ENCODE measurements at regions not wholly inside any gene's neighbourhood (a gene's known extent, or its start where the extent isn't known, plus 50 kb on each side); places are given as distances from the start of the nearest gene placed in this dataset.
A peak's percentile ranks its signal among the peaks of the same experiment; 100 is the strongest.
"Not testable (repeated sequence)": the region's sequence is repeated elsewhere in the genome, so short reads cannot be mapped to it uniquely, and the experiment has no call there.

- not testable (repeated sequence) for DNase-seq (ENCODE audit: low spot score)
These were observed 97.3 kb upstream of the GALNT15 start for GRCh38 chr3:16077146-16077545.

GRCh38 chr3:16077681-16078080, 96.8 kb upstream of the GALNT15 start:
- DNase-seq (ENCODE audit: low spot score) = not testable (repeated sequence)

DNA sequence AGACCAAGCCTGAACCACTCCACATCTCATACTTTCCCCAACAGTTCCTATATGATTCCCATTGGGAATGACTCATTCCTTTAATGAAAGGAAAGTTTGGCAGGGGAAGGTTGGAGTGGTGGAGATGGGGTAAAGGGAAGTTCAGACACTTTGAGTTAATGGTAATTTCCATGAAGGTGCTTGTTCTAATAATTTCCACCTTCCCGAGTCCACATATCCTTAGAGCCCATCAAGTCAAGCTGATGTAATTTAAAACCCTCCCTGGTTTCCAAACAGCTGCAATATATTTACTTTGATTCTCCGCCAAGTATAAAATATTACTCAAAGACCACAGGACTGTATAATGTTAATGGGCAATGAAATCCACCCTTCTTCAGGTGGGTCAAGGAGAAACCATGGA, 95.0 kb upstream of the GALNT15 start:
- no peak for DNase-seq (ENCODE audit: low spot score)

DNA sequence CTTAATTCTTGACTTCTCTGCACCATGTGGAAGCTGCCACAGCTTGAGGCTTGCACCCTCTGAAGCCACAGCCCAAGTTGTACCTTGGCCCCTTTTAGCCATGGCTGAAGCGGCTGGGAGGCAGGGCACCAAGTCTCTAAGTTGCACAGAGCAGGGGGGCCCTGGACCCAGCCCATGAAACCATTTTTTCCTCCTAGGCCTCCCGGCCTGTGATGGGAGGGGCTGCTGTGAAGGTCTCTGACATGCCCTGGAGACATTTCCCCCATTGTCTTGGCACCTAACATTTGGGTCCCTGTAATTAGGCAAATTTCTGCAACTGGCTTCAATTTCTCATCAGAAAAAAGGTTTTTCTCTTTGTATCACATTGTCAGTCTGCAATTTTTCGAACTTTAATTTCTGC, 92.8 kb upstream of the GALNT15 start:
- DNase-seq (ENCODE audit: low spot score) = no peak

DNA sequence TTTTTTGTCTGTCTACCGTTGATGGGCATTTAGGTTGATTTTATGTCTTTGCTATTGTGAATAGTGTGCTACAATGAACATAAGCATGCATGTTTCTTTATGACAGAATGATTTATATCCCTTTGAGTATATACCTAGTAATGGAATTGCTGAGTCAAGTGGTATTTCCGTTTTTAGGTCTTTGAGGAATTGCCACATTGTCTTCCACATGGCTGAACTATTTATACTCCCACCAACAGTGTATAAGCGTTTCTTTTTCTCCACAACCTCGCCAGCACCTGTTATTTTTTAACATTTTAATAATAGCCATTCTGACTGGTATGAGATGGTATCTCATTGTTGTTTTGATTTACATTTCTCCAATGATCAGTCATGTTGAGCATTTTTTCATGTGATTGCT, 89.6 kb upstream of the GALNT15 start:
- peak; percentile 19 for DNase-seq (ENCODE audit: low spot score)

DNA sequence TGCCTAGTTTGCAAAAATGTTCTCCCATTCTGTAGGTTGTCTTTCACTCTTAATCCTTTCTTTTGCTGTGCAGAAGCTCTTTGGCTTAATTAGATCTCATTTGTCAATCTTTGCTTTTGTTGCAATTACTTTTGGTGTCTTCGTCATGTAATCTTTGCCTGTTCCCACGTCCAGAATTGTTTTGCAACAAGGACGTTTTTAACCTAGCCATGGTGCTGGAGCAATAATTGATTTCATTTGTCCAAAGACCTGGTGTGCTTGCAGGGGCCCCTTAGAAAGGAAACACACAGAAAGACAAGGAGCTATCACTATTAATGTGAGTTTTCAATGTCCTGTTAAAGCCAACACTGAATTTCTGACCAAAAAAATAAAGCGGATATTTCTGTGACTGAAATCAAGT, 89.1 kb upstream of the GALNT15 start:
- DNase-seq (ENCODE audit: low spot score) = no peak

DNA sequence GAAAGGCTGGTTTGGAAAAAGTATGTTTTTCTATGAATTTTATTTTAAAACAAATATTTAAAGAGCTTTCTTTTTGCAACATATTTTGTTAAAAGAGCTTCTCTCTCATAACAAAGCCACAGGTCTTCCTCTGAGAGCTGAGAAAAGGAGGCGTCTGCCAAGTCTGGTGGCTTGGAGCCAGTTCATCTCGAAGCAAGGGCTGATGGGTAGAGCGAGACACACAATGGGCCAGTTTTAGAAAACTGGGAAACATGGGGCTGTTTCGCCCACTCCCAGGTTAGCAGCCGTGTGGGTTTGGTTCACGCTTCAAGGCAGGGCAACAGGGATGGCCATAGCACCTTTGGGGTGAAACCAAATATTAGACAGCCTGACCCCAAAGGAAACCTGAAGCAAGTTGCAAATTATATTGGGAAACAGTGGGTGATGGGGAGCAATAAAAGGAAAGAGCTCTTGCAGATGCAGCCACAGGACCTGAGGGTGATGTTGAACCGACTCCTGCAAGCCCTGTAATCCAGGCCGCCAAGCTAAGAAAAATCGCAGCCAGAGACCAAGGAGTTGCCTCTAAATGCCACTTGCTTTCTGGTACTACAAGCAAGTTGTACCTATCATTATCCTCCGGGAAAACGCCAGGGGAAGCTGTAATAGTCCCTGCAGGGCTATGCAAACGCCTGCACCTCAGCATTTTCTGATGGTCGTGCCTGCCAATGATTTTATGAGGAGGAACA, 88.4 kb upstream of the GALNT15 start:
- DNase-seq (ENCODE audit: low spot score) = no peak

DNA sequence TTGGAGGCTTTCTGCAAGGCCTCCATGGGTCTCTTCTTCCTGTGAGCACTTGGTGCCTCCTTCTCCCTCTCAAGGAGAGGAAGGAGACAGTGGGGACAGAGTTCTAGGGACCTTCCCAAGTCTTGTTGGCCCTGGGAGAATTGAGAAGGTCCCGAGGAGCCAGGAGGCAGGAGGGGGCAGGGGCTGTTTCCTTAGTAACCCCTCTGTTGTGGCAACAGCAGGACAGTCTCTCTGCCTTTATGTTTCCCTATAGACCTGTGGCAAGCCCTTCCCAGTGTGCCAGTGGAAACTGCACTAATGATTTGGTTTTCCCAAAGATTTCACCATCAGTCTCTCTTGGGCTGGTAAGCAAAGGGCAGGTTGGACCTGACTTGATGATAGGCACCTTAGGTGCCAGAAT, 87.8 kb upstream of the GALNT15 start:
- DNase-seq (ENCODE audit: low spot score) = no peak

- DNase-seq (ENCODE audit: low spot score) = no peak
These were observed 86.0 kb upstream of the GALNT15 start for GRCh38 chr3:16088496-16088895.

DNA sequence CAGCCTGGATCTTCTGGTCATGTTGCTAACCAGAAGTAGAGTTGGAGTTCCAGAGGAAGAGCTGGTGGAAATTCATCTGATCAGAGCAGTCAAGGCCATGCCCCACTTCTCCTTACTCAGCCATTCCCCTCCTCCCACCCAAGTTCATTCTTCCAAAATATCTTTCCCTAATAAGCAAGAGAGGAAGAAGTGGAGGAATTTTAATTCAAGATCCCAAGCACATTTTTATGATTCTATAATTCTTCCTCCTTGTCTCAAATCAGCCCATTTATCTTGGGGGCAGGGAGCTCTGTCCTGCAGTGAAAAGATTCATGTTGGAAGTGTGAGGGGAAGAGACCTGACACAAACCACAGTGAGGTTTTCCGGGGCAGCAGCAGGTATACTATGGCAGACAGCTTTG, 85.0 kb upstream of the GALNT15 start:
- no peak for DNase-seq (ENCODE audit: low spot score)

GRCh38 chr3:16090024-16090423, 84.5 kb upstream of the GALNT15 start:
- DNase-seq (ENCODE audit: low spot score) = peak; percentile 32

- no peak for DNase-seq (ENCODE audit: low spot score)
These were observed 83.8 kb upstream of the GALNT15 start for GRCh38 chr3:16090706-16091105.

- no peak for DNase-seq (ENCODE audit: low spot score)
These were observed 81.6 kb upstream of the GALNT15 start for GRCh38 chr3:16092923-16093322.

DNA sequence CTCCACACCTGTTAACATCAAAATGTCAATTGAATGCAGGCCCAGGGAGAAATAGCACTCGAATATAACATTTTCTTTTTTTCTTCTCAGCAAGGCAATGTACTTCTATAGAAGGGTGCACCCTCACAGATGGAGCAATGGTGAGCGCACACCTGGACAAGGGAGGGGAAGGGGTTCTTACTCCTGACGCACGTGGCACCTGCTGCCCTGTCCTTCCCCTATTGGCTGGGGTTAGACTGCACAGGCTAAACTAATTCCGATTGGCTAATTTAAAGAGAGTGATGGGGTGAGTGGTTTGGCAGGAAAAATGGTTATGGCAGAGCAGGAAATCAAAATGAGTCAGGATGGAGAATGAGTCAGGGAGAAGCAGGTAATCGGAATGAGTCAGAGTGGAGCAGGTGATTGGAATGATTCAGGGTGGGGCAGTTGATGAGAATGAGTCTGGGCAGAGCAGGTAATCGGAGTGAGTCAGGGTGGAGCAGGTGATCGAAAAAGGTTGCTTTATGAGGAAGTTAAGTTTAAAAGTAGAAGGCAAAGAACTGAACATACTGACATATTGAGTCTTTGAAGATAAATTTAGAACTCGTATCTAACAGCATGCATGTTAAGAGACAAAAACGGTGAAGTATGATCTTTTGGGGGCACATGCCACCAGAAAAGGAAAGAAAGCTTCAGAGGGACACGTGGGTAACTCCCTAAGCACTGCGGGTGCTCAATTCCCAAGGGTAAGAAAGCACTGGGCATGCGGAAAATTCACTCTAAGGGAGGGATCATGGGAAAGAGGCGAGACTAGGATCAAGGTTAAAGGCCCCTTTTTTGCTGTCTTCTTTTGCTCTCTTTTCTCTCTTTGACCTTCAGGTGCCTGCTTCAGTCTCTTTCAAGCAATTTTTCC, 72.9 kb upstream of the GALNT15 start:
- DNase-seq (ENCODE audit: low spot score) = peak; percentile 72

- DNase-seq (ENCODE audit: low spot score) = no peak
These were observed 72.3 kb upstream of the GALNT15 start for GRCh38 chr3:16102187-16102561.

DNA sequence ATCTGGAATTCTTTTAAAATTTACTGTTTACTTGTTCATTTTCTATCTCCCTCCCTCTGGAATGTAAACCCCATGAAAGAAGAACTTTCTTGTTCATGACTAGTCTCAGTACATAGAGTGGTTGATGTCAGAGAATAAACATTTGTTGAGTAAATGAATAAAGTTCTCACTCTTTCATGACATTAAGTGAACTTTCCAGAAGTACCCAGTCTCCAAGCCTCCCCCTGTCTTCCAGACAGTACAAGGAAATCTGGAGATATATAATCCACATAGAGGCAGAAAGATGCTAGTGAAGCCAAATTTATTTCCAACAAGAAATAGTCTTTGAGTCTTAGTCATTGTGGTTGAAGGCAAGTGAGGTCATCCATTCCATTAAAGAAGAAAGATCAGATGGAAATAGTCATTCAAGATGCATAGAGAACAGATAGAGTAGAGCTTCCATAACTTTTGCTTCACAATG, 71.5 kb upstream of the GALNT15 start:
- DNase-seq (ENCODE audit: low spot score) = peak; percentile 25

- no peak for DNase-seq (ENCODE audit: low spot score)
These were observed 71.0 kb upstream of the GALNT15 start for GRCh38 chr3:16103472-16103871.

- DNase-seq (ENCODE audit: low spot score) = no peak
These were observed 70.3 kb upstream of the GALNT15 start for GRCh38 chr3:16104156-16104555.

- DNase-seq (ENCODE audit: low spot score) = no peak
These were observed 68.4 kb upstream of the GALNT15 start for GRCh38 chr3:16106050-16106449.

DNA sequence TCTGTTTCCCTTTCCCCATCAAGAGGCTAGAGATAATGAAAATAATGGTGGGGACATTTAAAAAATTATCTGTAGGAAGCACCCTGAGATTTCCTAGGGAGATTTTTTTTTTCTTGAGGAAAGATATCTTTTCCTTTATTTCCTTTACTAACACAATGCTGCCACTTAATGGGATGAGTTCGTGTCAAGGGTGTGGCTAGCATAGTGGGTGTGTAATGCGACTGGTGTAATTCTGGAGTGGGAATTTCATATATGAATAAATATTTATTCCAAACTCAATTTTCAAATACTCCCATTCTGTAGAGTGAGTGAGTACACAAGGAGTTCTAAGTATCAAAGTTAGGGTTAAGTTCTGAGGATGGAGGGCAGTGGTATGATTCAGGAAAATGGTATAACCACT, 66.1 kb upstream of the GALNT15 start:
- no peak for DNase-seq (ENCODE audit: low spot score)

- DNase-seq (ENCODE audit: low spot score) = no peak
These were observed 64.6 kb upstream of the GALNT15 start for GRCh38 chr3:16109929-16110328.

DNA sequence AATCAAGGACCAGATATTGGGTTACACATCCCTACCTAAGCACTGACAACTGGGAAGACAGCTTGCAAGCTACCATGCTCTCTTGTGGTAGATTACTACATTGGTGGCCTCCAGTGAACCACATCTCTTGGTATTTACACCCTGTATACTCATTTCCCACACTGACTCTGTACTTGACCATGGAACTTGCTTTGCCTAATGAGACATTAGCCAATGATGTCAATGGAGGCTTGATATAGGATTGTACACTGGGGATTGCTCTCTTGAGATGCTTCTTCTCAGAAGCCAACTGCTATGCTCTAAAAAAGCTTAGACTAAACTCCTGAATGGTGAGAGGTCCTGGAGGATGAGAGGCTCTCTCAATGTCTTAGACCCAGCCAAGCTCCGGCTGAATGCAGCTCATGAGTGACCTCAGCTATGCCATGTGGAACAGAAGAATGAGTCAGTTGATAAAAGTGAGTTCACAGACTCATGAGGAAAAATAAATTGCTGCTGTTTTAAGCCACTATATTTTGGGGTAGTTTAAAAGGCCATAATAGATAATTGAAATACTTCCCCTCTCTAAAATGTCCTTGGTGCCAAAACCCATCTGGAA, 61.5 kb upstream of the GALNT15 start:
- DNase-seq (ENCODE audit: low spot score) = peak; percentile 32

- no peak for DNase-seq (ENCODE audit: low spot score)
These were observed 60.8 kb upstream of the GALNT15 start for GRCh38 chr3:16113704-16114103.
